Skin epidermis (tissue), 12 donors: ENCODE measurements at regions not wholly inside any gene's neighbourhood (a gene's known extent, or its start where the extent isn't known, plus 50 kb on each side); places are given as distances from the start of the nearest gene placed in this dataset.

ENCODE experiments used
- H3K27ac ChIP-seq, 21 experiments: fragments of 200-600 bp; sonication (generic) in 11 of 21; one replicate each; pipeline ENCODE4 v1.5.0; 2020; ENCODE audit warnings: mild to moderate bottlenecking in 3 of 21, inconsistent platforms in 2 of 21, moderate library complexity in 2 of 21
- H3K4me3 ChIP-seq, 7 experiments: fragments of 200-600 bp; sonication (generic) in 2 of 7; one replicate each; pipeline ENCODE4 v1.5.0; 2020; ENCODE audit warnings: inconsistent platforms in 2 of 7, mild to moderate bottlenecking in 2 of 7, moderate library complexity in 1 of 7

DNA sequence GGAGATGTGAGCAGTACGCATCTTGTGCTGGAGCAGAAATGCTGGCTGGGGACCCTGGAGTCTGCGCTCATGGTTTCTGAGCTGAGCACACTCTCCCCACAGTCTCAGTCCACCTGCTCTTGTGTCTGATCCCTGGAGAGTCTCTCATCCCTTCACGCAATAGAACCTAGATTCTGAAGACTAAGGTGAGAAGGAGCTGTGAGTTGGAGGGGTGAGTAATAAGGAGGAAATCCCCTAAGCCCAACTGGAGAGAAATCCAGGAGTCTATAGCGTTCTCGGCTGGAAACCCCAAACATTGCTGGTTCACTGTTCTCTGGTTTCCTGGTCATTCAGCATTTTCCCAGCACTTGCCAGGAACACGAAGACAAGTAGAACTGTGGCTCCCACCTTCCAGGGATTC lies 68.3 kb upstream of the SMNDC1 start:
- no peak overlapping the region for H3K4me3 ChIP-seq
- no peak overlapping the region for H3K27ac ChIP-seq

DNA sequence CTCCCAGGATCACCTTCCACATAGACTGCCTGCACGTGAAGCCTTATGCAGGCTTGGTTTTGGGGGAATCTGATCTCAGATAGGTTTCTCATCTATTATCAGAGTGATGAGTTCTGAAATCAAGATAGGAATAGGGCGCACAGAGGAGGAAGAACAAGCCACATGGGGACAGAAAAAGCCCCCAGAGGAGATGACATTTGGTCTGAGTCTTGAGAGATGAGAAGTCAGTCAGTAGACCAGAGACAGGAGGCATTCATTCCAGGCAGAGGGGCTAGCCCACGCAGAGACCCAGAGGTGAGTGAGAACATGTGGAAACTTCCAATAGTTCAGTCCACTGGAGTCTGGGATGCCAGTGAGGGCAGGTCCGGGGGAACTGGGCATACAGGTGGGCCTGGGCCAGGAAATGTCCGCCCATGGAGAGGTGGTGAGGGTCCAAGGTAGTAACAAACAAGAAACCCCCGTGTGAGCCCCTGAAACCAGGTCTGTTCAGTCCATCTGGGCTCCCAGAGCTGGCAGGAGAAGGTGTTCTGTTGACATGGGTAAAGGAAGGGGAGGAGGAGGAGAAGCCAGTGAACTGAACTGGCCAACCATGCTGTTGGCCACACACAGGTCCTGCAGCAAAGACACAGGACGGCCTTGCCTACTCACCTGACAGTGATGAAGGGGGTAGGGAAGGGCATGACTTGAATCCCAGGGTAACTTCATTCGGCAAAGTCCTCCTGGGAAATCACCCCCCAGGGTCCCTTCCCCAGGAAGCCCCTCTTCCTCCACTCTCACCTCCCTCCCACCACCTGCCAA lies 69.3 kb upstream of the SMNDC1 start:
- no peak overlapping the region for H3K4me3 ChIP-seq

DNA sequence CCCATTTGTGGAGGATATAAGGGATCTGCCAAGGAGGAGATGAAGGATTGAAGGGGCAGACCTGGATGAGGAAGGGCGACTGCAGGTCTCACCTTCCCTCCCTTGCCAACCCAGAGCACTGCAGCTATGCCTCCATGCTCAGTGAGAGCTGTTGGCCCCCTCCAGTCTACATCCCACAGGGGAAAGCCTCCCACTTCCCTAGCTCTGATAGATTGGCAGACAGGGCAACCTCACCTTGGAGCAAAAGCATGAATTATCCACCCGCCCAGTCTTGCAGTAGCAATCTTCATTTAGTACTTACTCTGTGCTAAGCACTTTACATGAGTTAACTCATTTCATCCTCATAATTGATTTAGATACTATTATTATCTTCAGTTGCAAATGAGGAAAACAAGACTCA lies 70.4 kb upstream of the SMNDC1 start:
- Histone ChIP-seq H3K27ac (no peak overlapping the region), H3K4me3 (no peak overlapping the region)

More for the DNA sequence above, 69.3 kb upstream of the SMNDC1 start:
- no peak overlapping the region for H3K27ac ChIP-seq

DNA sequence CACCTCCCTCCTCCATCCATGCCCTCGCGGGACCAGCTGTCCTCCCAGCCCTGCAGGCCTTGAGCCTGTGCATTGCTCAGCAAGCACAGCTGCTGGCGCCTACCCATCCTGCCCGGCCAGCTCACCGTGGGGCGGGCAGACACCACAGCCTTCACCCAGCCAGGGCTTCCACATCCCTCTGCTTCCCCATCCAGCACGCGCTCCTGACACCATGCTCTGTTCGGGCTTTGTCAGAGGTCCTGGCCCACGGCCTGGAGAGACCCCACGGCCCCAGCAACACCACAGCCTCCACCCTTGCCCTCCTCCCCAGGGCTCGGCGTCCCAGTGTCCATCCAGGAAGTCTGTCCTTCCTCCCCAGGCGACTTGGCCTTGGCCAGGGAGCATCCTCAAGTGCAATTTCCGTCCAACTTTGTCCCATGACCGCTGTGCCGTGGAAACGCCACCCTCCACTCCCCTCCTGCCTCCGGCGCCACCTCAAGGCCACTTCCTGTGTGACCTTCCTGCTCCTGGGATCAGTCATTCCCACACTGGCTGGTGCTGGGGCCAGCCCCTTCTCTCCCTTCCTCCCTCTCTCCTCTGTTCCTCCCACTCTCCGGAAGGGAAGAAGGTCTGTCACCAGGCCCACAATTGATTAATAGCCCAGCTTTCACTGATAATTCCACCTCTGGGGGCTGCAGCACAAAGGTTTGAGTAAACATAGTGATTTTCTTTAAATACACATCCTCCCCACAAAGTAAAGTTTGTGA lies 71.5 kb upstream of the SMNDC1 start:
- Histone ChIP-seq H3K4me3 (no peak overlapping the region), H3K27ac (no peak overlapping the region)

DNA sequence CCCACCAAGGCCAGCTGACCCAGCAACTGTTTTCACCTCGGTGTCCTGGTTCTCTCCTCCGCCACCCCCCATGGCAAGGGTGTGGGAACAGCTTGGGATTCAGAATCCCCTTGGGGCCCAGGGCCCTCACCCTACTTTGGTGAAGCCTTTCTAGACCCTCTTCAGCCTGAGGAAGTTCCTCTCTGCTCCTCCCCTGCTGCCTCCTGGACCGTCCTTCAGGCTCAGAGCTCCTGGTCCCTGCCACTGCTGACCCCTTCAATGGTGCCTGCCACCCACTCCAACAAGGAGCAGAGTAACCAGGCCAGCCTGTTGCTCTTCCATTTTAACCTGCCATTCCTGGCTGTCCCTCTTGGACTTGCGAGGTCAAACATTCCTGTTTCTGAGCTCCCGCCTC lies 72.0 kb upstream of the SMNDC1 start:
- Histone ChIP-seq H3K4me3 (no peak overlapping the region), H3K27ac (no peak overlapping the region)

DNA sequence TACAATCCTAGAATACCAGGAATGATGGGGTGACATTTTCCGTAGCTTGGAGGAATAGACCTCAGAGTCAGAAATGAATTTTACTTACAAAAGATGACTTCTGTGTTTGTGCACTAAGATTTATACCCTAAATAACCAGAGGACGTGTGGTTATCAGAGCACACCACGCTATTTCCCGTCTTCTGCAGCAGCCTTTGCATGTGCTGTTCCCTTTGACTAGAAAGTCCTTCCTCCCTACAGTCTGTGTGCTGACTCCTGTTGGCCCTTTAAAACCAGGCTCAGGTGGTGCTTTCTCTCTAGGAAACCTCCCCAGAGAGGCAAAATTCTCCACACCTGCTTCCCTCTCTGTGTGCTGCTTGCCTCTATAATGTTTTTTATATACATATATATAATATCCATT lies 73.3 kb upstream of the SMNDC1 start:
- no peak overlapping the region for H3K27ac ChIP-seq
- H3K4me3 ChIP-seq = no peak overlapping the region

DNA sequence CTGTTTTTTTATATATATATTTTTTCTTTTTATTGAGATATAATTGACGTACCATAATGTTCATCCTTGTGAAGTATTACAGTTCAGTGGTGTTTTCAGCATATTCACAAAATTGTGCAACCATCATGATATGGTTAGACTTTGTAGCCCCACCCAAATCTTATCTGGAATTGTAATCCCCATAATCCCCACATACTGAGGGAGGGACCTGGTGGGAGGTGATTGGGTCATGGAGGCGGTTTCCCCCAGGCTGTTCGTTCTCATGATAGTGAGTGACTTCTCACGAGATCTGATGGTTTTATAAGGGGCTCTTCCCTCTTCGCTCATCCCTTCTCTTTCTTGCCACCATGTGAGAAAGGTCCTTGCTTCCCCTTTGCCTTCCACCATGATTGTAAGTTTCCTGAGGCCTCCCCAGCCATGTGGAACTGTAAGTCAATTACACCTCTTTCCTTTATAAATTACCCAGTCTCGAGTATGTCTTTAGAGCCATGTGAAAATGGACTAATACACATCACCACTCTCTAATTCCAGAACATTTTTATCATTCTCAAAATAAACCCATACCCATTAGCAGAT lies 73.9 kb upstream of the SMNDC1 start:
- H3K27ac ChIP-seq = no peak overlapping the region
- no peak overlapping the region for H3K4me3 ChIP-seq

DNA sequence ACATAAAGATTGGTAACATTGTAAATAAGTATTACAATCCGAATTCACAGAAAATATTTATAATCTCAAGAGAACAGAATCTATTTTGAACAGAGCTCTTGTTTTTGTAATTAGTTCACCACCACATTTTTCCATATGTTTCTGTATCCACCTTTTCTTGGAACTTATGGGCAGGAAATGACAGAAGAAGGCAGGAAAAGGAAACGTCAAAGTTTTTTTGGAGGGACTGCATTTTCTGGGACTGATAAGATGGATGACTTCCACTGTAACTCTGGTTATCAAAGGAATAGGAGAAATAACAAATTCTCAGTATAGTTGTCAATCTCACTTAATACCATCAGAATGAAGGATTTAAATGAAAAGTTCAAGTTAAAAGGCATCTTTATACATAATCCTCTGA lies 75.1 kb upstream of the SMNDC1 start:
- Histone ChIP-seq H3K4me3 (no peak overlapping the region), H3K27ac (no peak overlapping the region)

DNA sequence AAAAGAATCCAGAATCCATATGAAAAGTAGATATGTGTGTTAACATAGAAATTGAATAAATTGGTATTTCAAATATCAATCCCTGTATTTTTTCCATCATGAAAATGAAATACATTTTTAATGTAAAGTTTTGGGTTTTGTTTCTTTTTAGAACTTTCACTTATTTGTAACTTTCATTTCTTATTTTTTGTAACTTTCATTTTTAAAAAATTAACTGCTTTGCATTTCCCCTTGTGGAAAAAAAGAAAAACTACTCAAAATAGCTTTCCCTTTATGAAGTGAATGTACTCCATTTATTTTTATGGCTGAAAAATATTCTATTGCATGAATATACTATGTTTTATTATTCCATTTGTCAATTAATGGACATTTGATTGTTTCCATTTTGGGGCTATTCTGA lies 75.6 kb upstream of the SMNDC1 start:
- H3K27ac ChIP-seq = no peak overlapping the region

DNA sequence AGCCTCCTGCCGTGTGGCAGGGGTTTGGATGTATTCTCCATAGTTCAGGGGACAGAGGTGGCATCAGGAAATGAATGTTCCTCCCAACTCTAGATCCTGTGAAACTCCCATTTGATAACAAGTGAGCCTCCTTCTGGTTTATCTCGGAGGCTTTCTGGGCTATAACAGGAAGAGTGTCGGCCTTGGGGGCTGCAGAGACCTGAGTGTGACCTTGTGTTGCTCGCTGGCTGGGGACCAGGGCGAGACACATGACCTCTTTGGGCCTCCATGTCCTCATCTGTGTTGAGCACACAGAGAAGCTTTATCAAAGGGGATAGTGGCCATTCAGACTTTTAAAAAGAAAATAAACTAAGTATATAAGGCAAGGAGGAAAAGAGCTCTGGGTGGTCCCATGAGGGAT lies 78.0 kb upstream of the SMNDC1 start:
- Histone ChIP-seq H3K4me3 (no peak overlapping the region), H3K27ac (no peak overlapping the region)

More for the DNA sequence above, 75.6 kb upstream of the SMNDC1 start:
- H3K4me3 ChIP-seq = no peak overlapping the region

DNA sequence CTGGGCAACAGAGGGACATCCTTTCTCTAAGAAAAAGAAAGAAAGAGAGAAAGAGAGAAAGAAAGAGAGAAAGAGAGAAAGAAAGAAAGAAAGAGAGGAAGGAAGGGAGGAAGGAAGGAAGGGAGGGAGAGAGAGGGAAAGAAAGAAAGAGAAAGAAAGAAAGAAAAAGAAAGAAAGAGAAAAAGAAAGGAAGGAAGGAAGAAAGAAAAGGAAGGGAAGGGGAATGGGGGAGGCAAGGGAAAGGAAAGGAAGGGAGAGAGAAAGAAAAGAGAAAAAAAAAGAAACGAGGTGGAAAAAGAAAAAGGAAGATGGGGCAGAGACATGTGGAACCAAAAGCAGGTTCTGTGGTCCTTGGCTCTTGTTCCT lies 82.9 kb upstream of the SMNDC1 start:
- no peak overlapping the region for H3K4me3 ChIP-seq
- H3K27ac ChIP-seq = peak overlapping the region in 2 of 21 experiments; percentile 24 to 42

DNA sequence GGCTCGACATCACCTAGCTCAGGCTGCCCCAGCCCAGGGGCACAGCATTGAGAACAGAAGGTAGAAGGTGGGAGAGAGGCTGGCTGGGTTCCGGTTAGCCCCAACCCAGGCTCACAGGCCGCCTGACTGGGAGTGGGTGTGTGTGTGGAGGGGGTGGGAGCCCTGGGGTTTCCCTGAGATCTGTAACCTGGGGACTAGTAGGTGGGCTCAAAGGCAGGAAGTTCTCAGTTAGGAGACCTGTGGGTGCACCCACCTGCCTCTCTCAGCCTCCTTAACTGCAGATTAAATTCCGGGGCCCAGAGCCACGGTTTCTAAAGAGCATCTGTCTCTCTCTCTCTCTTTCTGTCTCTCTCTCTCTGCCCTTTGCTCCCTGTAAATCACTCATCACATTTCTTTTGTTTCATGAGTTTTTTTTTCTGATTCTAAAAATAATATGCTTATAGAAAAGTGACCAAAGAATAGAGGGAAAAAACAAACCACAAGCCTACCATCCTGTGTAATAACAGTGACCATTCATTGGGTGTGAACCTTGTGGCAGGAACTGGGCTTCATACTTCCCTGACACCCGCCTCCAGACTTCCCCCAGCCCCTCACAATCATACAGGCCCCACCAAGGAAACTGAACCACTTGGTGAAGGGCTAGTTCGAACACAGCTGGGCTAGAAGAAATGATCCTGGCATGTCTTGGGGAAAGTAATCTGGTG lies 83.4 kb upstream of the SMNDC1 start:
- peak overlapping the region in 2 of 21 experiments; percentile 24 to 42 for H3K27ac ChIP-seq
- no peak overlapping the region for H3K4me3 ChIP-seq

DNA sequence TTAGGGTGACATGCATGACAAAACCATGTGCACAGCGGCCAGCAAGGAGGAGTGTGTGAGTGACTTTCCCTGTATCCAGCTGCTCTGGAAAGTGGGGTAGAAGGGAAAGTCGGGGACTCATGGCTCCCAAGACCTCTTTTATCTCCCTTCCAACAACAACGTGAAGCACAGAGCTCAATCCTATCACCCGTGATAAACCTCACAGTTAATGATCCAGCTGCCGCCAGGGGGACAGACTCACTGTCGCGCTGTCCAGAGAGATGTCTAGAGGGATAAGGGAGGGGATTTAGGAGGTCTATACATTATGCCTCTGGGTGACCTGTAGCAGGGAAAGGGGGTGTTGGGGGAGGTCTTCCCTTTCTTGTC lies 84.0 kb upstream of the SMNDC1 start:
- no peak overlapping the region for H3K4me3 ChIP-seq
- no peak overlapping the region for H3K27ac ChIP-seq

DNA sequence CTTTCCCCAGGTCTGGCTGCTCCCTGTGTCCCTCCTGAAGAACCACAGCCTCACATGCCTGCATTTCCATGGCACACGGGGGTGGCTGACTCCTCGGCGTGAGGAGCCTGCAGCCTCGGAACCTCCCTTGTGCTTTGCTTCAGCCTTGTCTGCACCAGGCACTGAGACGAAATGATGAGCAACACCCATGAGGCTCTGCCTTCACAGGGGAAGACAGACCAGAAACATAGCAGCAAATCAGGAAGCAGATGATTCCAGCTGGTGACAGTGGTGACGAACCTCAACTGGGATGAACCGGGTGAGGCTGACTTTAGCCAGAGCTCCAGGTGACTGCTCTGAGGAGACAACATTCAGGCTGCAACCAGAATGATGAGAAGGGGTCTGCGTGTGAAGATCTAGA lies 84.5 kb upstream of the SMNDC1 start:
- Histone ChIP-seq H3K4me3 (no peak overlapping the region), H3K27ac (no peak overlapping the region)

DNA sequence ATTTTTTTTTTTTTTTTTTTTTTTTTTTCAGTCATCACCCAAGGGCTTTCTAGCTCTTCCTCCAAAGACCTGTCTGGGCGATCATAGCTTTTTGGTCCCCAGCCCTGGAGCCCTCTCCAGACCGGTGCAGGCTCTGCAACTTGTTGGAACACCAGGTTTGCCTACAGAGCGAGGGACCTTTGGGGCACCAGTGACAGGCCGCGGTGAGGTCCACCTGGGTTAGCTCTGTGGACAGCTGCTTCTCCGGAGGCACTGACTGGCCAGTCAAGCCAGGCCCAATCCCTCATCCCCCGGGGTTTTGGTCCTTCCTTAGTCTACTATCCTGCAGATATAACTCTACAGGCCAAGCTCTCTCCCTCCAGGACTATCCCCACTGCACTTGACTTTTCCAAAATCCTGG lies 86.8 kb upstream of the SMNDC1 start:
- Histone ChIP-seq H3K27ac (no peak overlapping the region), H3K4me3 (no peak overlapping the region)

DNA sequence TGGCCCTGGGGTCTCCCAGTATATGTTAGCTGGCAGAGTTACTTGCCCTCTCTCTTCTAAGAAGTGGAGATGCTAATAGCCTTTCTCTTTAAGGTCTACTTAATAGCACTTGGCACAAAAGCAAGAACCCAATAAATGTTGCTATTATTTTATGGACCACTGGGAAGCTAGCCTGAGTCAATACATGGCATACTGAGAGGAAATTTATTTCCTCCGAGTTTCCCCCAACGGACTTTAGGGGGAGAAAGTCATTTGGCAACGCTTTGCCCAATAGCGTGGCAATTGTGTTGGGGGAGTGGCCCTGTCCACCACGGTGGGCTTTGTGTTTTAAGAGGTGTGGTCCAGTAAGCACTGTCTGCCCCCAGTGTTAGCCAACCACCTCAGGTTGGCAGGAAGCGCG lies 87.4 kb upstream of the SMNDC1 start:
- Histone ChIP-seq H3K27ac (peak overlapping the region in 6 of 21 experiments; percentile 4 to 64 (median 42)), H3K4me3 (no peak overlapping the region)

DNA sequence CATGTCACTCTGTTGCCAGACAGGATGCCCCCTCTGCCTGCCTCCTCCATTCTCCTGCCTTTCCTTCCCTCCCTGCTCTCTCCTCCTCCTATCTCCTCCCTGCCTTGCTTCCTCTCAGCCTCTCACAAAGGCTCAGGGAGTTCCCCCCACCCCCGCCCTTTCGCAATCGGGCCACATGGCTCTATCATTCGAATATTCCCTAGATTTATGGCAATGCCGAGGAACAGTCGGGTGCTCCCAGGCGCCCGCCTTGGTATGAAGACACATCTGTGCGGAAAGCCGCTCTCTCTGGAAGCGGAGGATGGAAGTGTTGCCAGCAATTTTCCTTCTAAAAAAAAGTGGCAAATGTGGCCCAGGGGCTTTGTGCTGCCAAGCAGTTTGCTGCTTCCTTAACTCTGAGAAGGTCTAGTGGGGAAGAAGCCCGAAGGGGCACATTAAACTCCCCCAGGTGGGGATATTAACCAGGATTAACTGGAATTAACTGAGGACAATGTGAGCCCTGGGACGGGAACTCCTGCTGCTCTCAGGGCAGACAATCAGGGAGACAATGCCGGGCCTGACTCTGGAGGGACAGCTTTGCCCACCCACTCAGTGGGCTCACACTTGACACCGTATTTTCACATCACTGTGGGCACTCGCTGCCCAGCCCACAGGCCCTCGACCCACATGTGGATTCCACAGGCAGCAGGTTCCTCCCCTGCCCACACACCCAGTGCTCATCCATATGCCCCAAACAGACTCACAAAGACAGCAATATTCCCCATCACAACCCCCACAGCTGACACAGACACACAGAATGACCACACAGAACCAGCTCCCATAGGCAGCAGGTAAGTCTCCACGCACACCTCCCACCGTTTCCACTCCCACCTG lies 88.4 kb upstream of the SMNDC1 start:
- no peak overlapping the region for H3K4me3 ChIP-seq
- peak overlapping the region in 7 of 21 experiments; percentile 13 to 64 (median 42) for H3K27ac ChIP-seq

DNA sequence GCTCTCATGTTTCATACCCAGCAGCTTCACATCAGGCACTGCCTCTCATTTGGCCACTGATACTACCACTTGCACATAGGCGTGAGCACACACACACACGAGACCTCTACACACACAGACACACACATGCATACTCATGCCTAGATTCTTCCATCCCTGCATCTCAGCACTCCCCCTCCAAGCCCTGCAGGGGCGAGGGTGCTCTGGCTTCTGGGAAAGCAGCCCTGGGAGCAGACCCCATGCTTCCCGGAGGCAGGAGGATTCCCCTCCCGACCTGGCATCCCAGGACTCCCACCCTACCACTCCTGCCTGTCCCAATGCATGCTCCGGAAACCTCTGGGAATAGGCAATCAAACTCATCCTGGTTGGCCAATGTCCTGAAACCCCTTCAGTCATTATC lies 89.1 kb upstream of the SMNDC1 start:
- Histone ChIP-seq H3K4me3 (no peak overlapping the region), H3K27ac (no peak overlapping the region)

DNA sequence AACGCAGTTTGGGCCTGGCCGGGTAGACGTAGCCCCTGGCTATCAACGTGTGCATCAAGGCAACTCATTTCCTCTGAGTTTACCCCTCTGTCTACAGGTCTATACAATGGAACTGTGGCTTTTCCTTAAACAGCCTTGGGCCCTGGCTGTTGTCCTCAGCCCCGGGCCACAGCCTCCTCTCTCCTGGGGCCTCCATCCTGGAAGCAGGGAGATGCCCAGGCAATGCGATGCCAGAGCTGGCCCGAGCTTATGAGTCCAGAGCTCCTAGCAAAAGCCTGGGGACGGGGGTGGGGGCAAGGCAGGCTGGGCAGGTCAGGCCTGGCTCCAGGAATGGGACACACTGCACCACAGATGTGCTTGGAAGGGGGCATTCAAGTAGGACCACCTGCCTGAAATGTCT lies 89.6 kb upstream of the SMNDC1 start:
- Histone ChIP-seq H3K4me3 (no peak overlapping the region), H3K27ac (no peak overlapping the region)

DNA sequence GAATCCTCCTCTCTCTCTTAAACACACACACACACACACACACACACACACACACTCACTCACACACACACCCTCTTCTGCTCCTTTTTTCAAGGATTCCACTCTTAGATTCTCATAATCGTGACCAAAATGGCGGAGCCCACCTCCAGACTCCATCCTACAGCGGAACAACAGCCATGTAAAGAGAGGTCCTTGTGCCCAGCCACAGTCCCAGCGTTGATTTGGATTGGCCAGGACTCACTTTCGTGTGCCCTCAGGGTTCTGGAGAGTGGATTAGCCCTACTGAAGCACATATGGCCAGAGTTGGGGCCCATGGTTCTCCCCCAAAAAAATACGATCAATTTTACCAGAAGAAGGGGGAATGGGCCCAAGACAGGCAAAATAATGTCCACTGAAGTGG lies 90.2 kb upstream of the SMNDC1 start:
- Histone ChIP-seq H3K4me3 (no peak overlapping the region), H3K27ac (no peak overlapping the region)
